ENCODE measurements at regions not wholly inside any gene's neighbourhood (a gene's known extent, or its start where the extent isn't known, plus 50 kb on each side); places are given as distances from the start of the nearest gene placed in this dataset.

- Histone ChIP-seq H3K4me1 (ENCODE audit: control insufficient read depth in 1 of 2, insufficient read depth in 2 of 2, low read length in 2 of 2) (peaks cover 4 to 11% of the 10 kb centered on the region in 2 donors), H4K20me1 (ENCODE audit: insufficient read depth, low read length) (no peaks in the 10 kb centered on the region), H3K9ac (ENCODE audit: insufficient read depth, low read length, poor library complexity, severe bottlenecking) (no peak overlapping the region), H3K4me3 (replicated peaks in 1 of 3; ENCODE audit: low read depth in 2 of 3, low read length in 3 of 3) (peak overlapping the region in 2 of 3 experiments; percentile 1 to 58), H3K27me3 (ENCODE audit: control insufficient read depth in 2 of 2, insufficient read depth in 2 of 2, low read length in 2 of 2) (peaks cover 57 to 70% of the 10 kb centered on the region in 2 donors), H2AFZ (ENCODE audit: insufficient read depth, low read depth, low read length, poor library complexity, severe bottlenecking) (no peak overlapping the region), H3K27ac (ENCODE audit: low read depth in 1 of 2, low read length in 2 of 2) (no peak overlapping the region), H3K9me3 (replicated peaks in 1 of 2; ENCODE audit: control insufficient read depth in 1 of 2, insufficient read depth in 1 of 2, low read length in 2 of 2) (no peaks in the 10 kb centered on the region), H3K36me3 (replicated peaks in 1 of 2; ENCODE audit: control insufficient read depth in 1 of 2, insufficient read depth in 2 of 2, low read length in 2 of 2) (no peaks in the 10 kb centered on the region), H3K4me2 (replicated peaks; ENCODE audit: extremely low read depth, low read length, poor library complexity, severe bottlenecking) (peak overlapping the region; percentile 64), H3K79me2 (ENCODE audit: insufficient read depth, low read length) (no peaks in the 10 kb centered on the region)
- H3K4me1 Mint-ChIP-seq: peaks cover 10% of the 10 kb centered on the region
- no peak for DNase-seq
- intact Hi-C loops (cut with micrococcal nuclease): no loop called here
- no peak for TF ChIP-seq CTCF (IDR thresholded peaks at IDR 0.05)
- peaks cover 0 to 8% (median 1%) of the 10 kb centered on the region in 7 donors for H3K9me3 Mint-ChIP-seq
- no peaks in the 10 kb centered on the region for H3K36me3 Mint-ChIP-seq
- H3K27me3 Mint-ChIP-seq (ENCODE audit: low read depth in 3 of 3): peaks cover 45 to 56% (median 54%) of the 10 kb centered on the region in 3 donors
- H3K4me3 Mint-ChIP-seq: peak overlapping the region; percentile 55 to 83
- under 1% methylated on average over 100 of the region's 108 CpGs for WGBS (ENCODE audit: insufficient coverage)
- no peak overlapping the region for H3K27ac Mint-ChIP-seq
These were observed 582.8 kb downstream of the ZEB2 start for GRCh38 chr2:143936848-143937722.

- DNase-seq: no peak
- Histone ChIP-seq H3K27me3 (ENCODE audit: control insufficient read depth in 2 of 2, insufficient read depth in 2 of 2, low read length in 2 of 2) (peaks cover 57 to 70% of the 10 kb centered on the region in 2 donors), H3K4me3 (replicated peaks in 1 of 3; ENCODE audit: low read depth in 2 of 3, low read length in 3 of 3) (peak overlapping the region in 1 of 3 experiments; percentile 58), H4K20me1 (ENCODE audit: insufficient read depth, low read length) (no peaks in the 10 kb centered on the region), H3K4me1 (ENCODE audit: control insufficient read depth in 1 of 2, insufficient read depth in 2 of 2, low read length in 2 of 2) (peaks cover 4 to 11% of the 10 kb centered on the region in 2 donors), H3K9ac (ENCODE audit: insufficient read depth, low read length, poor library complexity, severe bottlenecking) (no peak overlapping the region), H3K4me2 (replicated peaks; ENCODE audit: extremely low read depth, low read length, poor library complexity, severe bottlenecking) (peak overlapping the region; percentile 64), H2AFZ (ENCODE audit: insufficient read depth, low read depth, low read length, poor library complexity, severe bottlenecking) (no peak overlapping the region), H3K79me2 (ENCODE audit: insufficient read depth, low read length) (no peaks in the 10 kb centered on the region), H3K9me3 (replicated peaks in 1 of 2; ENCODE audit: control insufficient read depth in 1 of 2, insufficient read depth in 1 of 2, low read length in 2 of 2) (no peaks in the 10 kb centered on the region), H3K36me3 (replicated peaks in 1 of 2; ENCODE audit: control insufficient read depth in 1 of 2, insufficient read depth in 2 of 2, low read length in 2 of 2) (no peaks in the 10 kb centered on the region), H3K27ac (ENCODE audit: low read depth in 1 of 2, low read length in 2 of 2) (no peak overlapping the region)
- Mint-ChIP-seq H3K27me3 (ENCODE audit: low read depth in 3 of 3) (peaks cover 45 to 61% (median 55%) of the 10 kb centered on the region in 3 donors), H3K4me3 (peak overlapping the region in 1 of 2 donors; percentile 83), H3K36me3 (no peaks in the 10 kb centered on the region), H3K9me3 (peaks cover 0 to 6% (median 1%) of the 10 kb centered on the region in 7 donors), H3K27ac (no peak overlapping the region), H3K4me1 (peaks cover 10% of the 10 kb centered on the region)
- WGBS (ENCODE audit: insufficient coverage): 0% methylated on average over 7 of the region's 14 CpGs
- intact Hi-C loops (cut with micrococcal nuclease): no loop called here
- no peak for TF ChIP-seq CTCF (IDR thresholded peaks at IDR 0.05)
These were observed 583.4 kb downstream of the ZEB2 start for GRCh38 chr2:143936538-143936847.

Data from CD14-positive monocyte (primary cell).